ENCODE measurements at regions not wholly inside any gene's neighbourhood (a gene's known extent, or its start where the extent isn't known, plus 50 kb on each side); places are given as distances from the start of the nearest gene placed in this dataset.

- no peak for TF ChIP-seq CTCF (IDR thresholded peaks at IDR 0.05)
- TF ChIP-seq POLR2A (IDR thresholded peaks at IDR 0.05), result no peak
These were observed 615.8 kb downstream of the DIAPH3 start for GRCh38 chr13:59547950-59548349.

Measured in tibial nerve (tissue), 3 donors.